HG02759 (cell line): ENCODE measurements at regions not wholly inside any gene's neighbourhood (a gene's known extent, or its start where the extent isn't known, plus 50 kb on each side); places are given as distances from the start of the nearest gene placed in this dataset.
"Not testable (repeated sequence)": the region's sequence is repeated elsewhere in the genome, so short reads cannot be mapped to it uniquely, and the experiment has no call there.

Experiments
- ATAC-seq: cut with Tn5 transposase; IDR thresholded peaks from one replicate; pipeline ENCODE4 v1.9.1; 2021; ENCODE audit warnings: mild to moderate bottlenecking, moderate library complexity; ENCODE audit not compliant: unreplicated experiment

- no peak for ATAC-seq
Observed at GRCh38 chr4:85153221-85153620, 186.7 kb upstream of the WDFY3 start.

- ATAC-seq, result no peak
Observed at GRCh38 chr4:85154591-85154990, 188.1 kb upstream of the WDFY3 start.

- ATAC-seq, result no peak
Observed at GRCh38 chr4:85165808-85166207, 199.3 kb upstream of the WDFY3 start.

GRCh38 chr4:85166318-85166717 is 199.8 kb upstream of the WDFY3 start:
- ATAC-seq, result no peak

- no peak for ATAC-seq
Observed at GRCh38 chr4:85168234-85168834, 201.8 kb upstream of the WDFY3 start.

GRCh38 chr4:85170241-85170640 is 203.8 kb upstream of the WDFY3 start:
- no peak for ATAC-seq

GRCh38 chr4:85175190-85175589 is 208.7 kb upstream of the WDFY3 start:
- ATAC-seq, result no peak

GRCh38 chr4:85177092-85177491 is 210.6 kb upstream of the WDFY3 start:
- no peak for ATAC-seq

GRCh38 chr4:85177679-85178078 is 211.2 kb upstream of the WDFY3 start:
- ATAC-seq, result no peak

- no peak for ATAC-seq
Observed at GRCh38 chr4:85180533-85180932, 214.0 kb upstream of the WDFY3 start.

- ATAC-seq, result no peak
Observed at GRCh38 chr4:85187106-85187505, 220.6 kb upstream of the WDFY3 start.

- ATAC-seq, result not testable (repeated sequence)
Observed at GRCh38 chr4:85196015-85196414, 229.5 kb upstream of the WDFY3 start.

- ATAC-seq, result no peak
Observed at GRCh38 chr4:85200106-85200505, 233.6 kb upstream of the WDFY3 start.

GRCh38 chr4:85209161-85209560 is 242.7 kb upstream of the WDFY3 start:
- ATAC-seq, result no peak

- no peak for ATAC-seq
Observed at GRCh38 chr4:85210353-85210752, 243.9 kb upstream of the WDFY3 start.

- not testable (repeated sequence) for ATAC-seq
Observed at GRCh38 chr4:85216571-85216970, 250.1 kb upstream of the WDFY3 start.

GRCh38 chr4:85218756-85219155 is 252.3 kb upstream of the WDFY3 start:
- no peak for ATAC-seq

- ATAC-seq, result no peak
Observed at GRCh38 chr4:85221606-85222005, 253.3 kb upstream of the ARHGAP24 start.

- no peak for ATAC-seq
Observed at GRCh38 chr4:85222561-85222960, 252.4 kb upstream of the ARHGAP24 start.

- no peak for ATAC-seq
Observed at GRCh38 chr4:85228264-85228663, 246.7 kb upstream of the ARHGAP24 start.

GRCh38 chr4:85233516-85233915 is 241.4 kb upstream of the ARHGAP24 start:
- ATAC-seq, result no peak

GRCh38 chr4:85243857-85244256 is 231.1 kb upstream of the ARHGAP24 start:
- no peak for ATAC-seq

- no peak for ATAC-seq
Observed at GRCh38 chr4:85244638-85245037, 230.3 kb upstream of the ARHGAP24 start.
